ENCODE measurements at regions not wholly inside any gene's neighbourhood (a gene's known extent, or its start where the extent isn't known, plus 50 kb on each side); places are given as distances from the start of the nearest gene placed in this dataset.

- TF ChIP-seq, protein P1, sequence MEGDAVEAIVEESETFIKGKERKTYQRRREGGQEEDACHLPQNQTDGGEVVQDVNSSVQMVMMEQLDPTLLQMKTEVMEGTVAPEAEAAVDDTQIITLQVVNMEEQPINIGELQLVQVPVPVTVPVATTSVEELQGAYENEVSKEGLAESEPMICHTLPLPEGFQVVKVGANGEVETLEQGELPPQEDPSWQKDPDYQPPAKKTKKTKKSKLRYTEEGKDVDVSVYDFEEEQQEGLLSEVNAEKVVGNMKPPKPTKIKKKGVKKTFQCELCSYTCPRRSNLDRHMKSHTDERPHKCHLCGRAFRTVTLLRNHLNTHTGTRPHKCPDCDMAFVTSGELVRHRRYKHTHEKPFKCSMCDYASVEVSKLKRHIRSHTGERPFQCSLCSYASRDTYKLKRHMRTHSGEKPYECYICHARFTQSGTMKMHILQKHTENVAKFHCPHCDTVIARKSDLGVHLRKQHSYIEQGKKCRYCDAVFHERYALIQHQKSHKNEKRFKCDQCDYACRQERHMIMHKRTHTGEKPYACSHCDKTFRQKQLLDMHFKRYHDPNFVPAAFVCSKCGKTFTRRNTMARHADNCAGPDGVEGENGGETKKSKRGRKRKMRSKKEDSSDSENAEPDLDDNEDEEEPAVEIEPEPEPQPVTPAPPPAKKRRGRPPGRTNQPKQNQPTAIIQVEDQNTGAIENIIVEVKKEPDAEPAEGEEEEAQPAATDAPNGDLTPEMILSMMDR (IDR thresholded peaks at IDR 0.05; ENCODE audit: low read depth, low read length, missing control alignments), result no peak
- H3K4me3 ChIP-seq (replicated peaks; ENCODE audit: low read depth, low read length), result no peak overlapping the region
- DNase-seq (ENCODE audit: extremely low read depth, low read depth), result no peak
These were observed 2090.4 kb upstream of the TENM3 start for GRCh38 chr4:180152831-180153230.

- no peak for DNase-seq (ENCODE audit: extremely low read depth, low read depth)
- TF ChIP-seq, protein P1 (IDR thresholded peaks at IDR 0.05; ENCODE audit: low read depth, low read length, missing control alignments), result no peak
- H3K4me3 ChIP-seq (replicated peaks; ENCODE audit: low read depth, low read length), result no peak overlapping the region
These were observed 2089.6 kb upstream of the TENM3 start for GRCh38 chr4:180153587-180153986.

GRCh38 chr4:180156684-180157083 is 2086.5 kb upstream of the TENM3 start:
- no peak for DNase-seq (ENCODE audit: extremely low read depth, low read depth)
- TF ChIP-seq, protein P1 (IDR thresholded peaks at IDR 0.05; ENCODE audit: low read depth, low read length, missing control alignments), result no peak
- H3K4me3 ChIP-seq (replicated peaks; ENCODE audit: low read depth, low read length), result no peak overlapping the region

DNA sequence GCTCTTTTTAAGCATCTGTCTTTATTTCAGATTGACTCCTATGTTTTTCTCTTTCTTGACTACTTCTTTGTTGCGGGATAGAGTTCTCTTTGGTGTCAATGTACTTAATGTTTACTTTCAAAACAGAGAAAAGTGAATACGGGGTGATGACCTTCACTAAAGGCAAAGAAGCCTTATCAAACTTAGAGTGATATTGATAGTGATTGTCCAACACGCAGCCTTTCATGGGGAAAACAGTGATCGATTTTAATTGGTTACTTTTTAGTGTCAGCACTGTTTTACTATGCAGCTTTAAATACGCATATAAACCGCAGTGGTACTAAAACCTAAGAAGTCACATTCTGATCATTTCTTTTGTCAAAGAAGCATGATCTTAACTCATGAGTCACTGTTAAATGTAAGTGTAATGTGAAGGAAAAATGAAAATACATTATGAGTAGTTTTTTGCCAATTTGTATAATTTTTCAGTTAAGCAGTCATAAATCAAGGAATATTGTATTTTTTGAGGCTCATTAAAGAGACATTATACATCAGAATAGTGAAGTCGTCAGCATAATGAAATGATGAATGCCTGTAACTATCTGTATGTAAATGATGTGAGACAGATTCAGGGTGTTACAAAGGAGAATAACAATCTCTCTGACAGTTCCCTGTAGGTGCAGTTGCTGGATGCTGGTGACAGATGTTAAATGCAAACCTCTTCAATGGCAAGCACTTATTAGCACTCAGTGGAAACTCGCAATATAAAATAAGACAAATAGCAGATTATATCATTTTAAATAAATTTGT is 2082.8 kb upstream of the TENM3 start:
- TF ChIP-seq, protein P1 (IDR thresholded peaks at IDR 0.05; ENCODE audit: low read depth, low read length, missing control alignments), result no peak
- H3K4me3 ChIP-seq (replicated peaks; ENCODE audit: low read depth, low read length), result no peak overlapping the region
- no peak for DNase-seq (ENCODE audit: extremely low read depth, low read depth)

DNA sequence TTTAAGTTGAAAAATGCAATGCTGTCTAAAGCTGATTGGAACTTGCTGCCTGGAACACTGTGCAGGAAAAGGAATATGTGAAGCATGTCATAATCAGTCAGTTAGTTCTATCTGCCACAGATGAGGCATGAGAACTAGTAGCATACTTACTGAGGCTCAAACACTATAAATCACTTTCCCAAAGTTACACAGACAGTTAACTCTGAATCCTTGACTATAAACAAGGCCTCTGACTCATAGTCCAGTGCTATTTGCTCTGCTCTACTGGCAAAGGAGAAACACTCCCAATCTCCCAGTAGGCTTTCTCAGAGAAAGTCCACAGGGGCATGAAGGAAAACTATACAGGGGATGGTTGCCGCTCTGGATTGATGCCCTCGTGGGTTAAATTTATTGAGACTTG is 2078.4 kb upstream of the TENM3 start:
- no peak for DNase-seq (ENCODE audit: extremely low read depth, low read depth)
- H3K4me3 ChIP-seq (replicated peaks; ENCODE audit: low read depth, low read length), result no peak overlapping the region
- TF ChIP-seq, protein P1 (IDR thresholded peaks at IDR 0.05; ENCODE audit: low read depth, low read length, missing control alignments), result no peak

DNA sequence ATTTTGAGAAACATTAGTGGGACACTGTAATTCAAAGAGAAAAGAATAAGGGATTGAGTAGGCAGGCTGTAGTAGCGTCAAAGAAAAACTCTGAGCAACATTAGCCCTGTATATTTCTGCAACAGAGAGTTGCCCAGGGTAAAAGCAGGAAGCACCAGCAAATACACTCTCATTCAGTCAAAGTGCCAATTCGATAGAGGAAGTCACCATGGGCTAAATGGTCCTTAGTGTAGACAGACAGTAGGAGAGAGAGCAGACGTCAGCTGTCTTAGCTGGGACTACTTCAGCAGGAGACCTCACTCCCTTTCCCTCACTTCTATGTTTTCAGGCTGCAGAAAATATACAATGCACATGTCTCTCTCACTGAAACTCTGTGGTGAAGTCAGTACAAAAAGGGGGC is 2073.8 kb upstream of the TENM3 start:
- H3K4me3 ChIP-seq (replicated peaks; ENCODE audit: low read depth, low read length), result no peak overlapping the region
- TF ChIP-seq, protein P1 (IDR thresholded peaks at IDR 0.05; ENCODE audit: low read depth, low read length, missing control alignments), result no peak
- DNase-seq (ENCODE audit: extremely low read depth, low read depth), result no peak

DNA sequence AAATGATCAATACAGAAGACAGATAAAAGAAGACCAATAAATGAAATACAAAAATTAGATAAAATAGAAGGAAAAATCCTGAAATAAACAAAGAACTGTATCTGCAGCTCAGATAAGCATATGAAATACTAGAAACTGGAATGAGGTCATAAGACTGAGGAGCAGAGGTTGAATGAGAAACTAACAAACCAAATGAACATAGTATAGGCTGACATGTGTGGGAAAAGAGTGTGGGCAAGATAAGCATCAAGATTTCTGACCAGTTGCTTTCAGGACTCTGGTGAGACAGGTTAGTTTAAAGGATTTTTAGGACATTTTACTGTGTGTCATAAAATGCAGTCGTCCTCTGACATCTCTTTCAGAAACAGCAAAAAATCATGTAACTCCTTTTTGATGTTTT is 2073.2 kb upstream of the TENM3 start:
- DNase-seq (ENCODE audit: extremely low read depth, low read depth), result no peak
- TF ChIP-seq, protein P1 (IDR thresholded peaks at IDR 0.05; ENCODE audit: low read depth, low read length, missing control alignments), result no peak
- no peak overlapping the region for H3K4me3 ChIP-seq (replicated peaks; ENCODE audit: low read depth, low read length)

Measured in HFF-Myc (cell line).